Colonic mucosa (tissue), 4 donors: ENCODE measurements at regions not wholly inside any gene's neighbourhood (a gene's known extent, or its start where the extent isn't known, plus 50 kb on each side); places are given as distances from the start of the nearest gene placed in this dataset.
"Not testable (repeated sequence)": the region's sequence is repeated elsewhere in the genome, so short reads cannot be mapped to it uniquely, and the experiment has no call there.

Experiments
- DNase-seq: peaks from one replicate; pipeline ENCODE4 v3.0.0-alpha.2; 2020
- H3K27ac ChIP-seq: fragments of 200-600 bp; one replicate; pipeline ENCODE4 v1.8.0; 2021
- H3K27me3 ChIP-seq: fragments of 200-600 bp; one replicate; pipeline ENCODE4 v1.8.0; 2021
- H3K36me3 ChIP-seq: fragments of 200-600 bp; one replicate; pipeline ENCODE4 v1.8.0; 2021
- H3K4me1 ChIP-seq: fragments of 200-600 bp; one replicate; pipeline ENCODE4 v1.8.0; 2021; ENCODE audit warnings: mild to moderate bottlenecking
- H3K4me3 ChIP-seq: fragments of 200-600 bp; one replicate; pipeline ENCODE4 v1.8.0; 2021
- H3K9ac ChIP-seq, 2 donors: one replicate each; pipeline ENCODE4 v1.7.0; 2013; ENCODE audit warnings: control low read depth in 2 of 2, low read depth in 2 of 2, low read length in 2 of 2
- H3K9me3 ChIP-seq: fragments of 200-600 bp; one replicate; pipeline ENCODE4 v1.8.0; 2021
- CTCF ChIP-seq: fragments of 200-600 bp; IDR thresholded peaks from one replicate; pipeline ENCODE4 v1.8.0; 2022; ENCODE audit warnings: antibody characterized with exemption, mild to moderate bottlenecking
- intact Hi-C: fragments of 100-400 bp; cut with DNase I; formaldehyde crosslinking; loops from one replicate; pipeline ENCODE4 v1.14.1; 2022
- donor health status: healthy.
- donor health status: DM: no; HTN: no; CAD: no.
- donor health status: DM: no; HTN: no; CAD: no.

- TF ChIP-seq CTCF, result no peak
- no peak for DNase-seq
- no peaks in the 10 kb centered on the region for H3K36me3 ChIP-seq
- intact Hi-C loops, result no loop called here
- no peaks in the 10 kb centered on the region for H3K9me3 ChIP-seq
- no peak overlapping the region for H3K4me3 ChIP-seq
- H3K27ac ChIP-seq, result no peak overlapping the region
- no peak overlapping the region for H3K9ac ChIP-seq
- no peaks in the 10 kb centered on the region for H3K4me1 ChIP-seq
- H3K27me3 ChIP-seq, result no peaks in the 10 kb centered on the region
These were observed 1100.3 kb downstream of the TBL1XR1 start for GRCh38 chr3:176097027-176097426.

- H3K4me1 ChIP-seq, H3K9ac ChIP-seq, H3K27me3 ChIP-seq, H3K27ac ChIP-seq, intact Hi-C loops, H3K4me3 ChIP-seq, H3K36me3 ChIP-seq, DNase-seq, H3K9me3 ChIP-seq: not testable (repeated sequence)
These were observed 1103.4 kb downstream of the TBL1XR1 start for GRCh38 chr3:176093892-176094291.

- Histone ChIP-seq H3K4me3 (no peak overlapping the region), H3K36me3 (no peaks in the 10 kb centered on the region), H3K27me3 (no peaks in the 10 kb centered on the region), H3K4me1 (no peaks in the 10 kb centered on the region), H3K9ac (no peak overlapping the region), H3K9me3 (no peaks in the 10 kb centered on the region), H3K27ac (no peak overlapping the region)
- no peak for DNase-seq
- no peak for TF ChIP-seq CTCF
- intact Hi-C loops, result no loop called here
These were observed 1106.6 kb downstream of the TBL1XR1 start for GRCh38 chr3:176090727-176091126.

DNA sequence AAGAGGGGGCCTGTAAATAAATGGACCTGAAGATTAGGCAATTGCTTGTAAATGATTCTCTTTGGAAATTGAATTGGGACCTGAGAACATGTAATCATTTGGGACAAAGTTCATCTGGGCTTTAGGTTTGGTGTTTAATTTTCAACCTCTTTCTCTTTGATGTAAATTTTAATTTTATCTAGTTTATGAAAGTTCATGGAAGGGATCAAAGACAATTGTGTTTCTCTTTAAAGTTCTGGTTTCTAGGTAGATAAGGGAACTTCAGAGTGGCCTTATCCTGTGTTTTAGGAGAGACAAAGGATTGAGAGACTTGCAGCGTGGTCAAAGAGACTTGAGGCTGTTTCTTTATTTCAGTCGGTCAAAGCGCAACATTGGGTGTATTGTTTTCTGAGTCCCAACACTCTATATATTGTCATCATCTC lies 1108.3 kb downstream of the TBL1XR1 start:
- DNase-seq, result no peak
- intact Hi-C loops, result no loop called here

GRCh38 chr3:176087066-176087697 lies 1110.1 kb downstream of the TBL1XR1 start:
- Histone ChIP-seq H3K4me1 (no peaks in the 10 kb centered on the region), H3K9ac (no peak overlapping the region), H3K36me3 (no peaks in the 10 kb centered on the region), H3K9me3 (no peaks in the 10 kb centered on the region), H3K27ac (no peak overlapping the region), H3K4me3 (no peak overlapping the region), H3K27me3 (no peaks in the 10 kb centered on the region)
- intact Hi-C loops, result no loop called here
- no peak for DNase-seq
- no peak for TF ChIP-seq CTCF

More for the DNA sequence above, 1108.3 kb downstream of the TBL1XR1 start:
- Histone ChIP-seq H3K9me3 (no peaks in the 10 kb centered on the region), H3K27me3 (no peaks in the 10 kb centered on the region), H3K4me3 (no peak overlapping the region), H3K36me3 (no peaks in the 10 kb centered on the region), H3K4me1 (no peaks in the 10 kb centered on the region), H3K27ac (no peak overlapping the region), H3K9ac (no peak overlapping the region)
- no peak for TF ChIP-seq CTCF

DNA sequence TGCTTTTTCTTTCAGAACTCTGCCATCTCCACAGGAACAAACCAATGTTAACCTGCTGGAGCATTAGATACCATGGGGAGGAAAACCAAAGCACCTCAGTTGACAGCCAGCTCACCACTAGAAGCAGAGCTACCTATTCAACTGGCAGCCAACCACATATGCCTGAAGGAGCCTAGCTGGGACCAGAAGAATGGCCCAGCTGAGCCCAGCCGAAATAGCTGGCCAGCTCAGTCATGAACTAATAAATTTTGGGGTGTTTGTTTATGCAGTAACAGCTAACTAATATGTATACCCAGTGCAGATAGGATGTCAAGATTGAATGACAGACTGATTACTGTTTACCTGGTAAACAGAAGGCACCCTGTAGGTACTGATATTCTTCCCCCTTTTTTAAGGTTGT lies 1117.5 kb downstream of the TBL1XR1 start:
- Histone ChIP-seq H3K9ac (no peak overlapping the region), H3K27ac (no peak overlapping the region), H3K4me3 (no peak overlapping the region), H3K36me3 (no peaks in the 10 kb centered on the region), H3K4me1 (no peaks in the 10 kb centered on the region), H3K27me3 (no peaks in the 10 kb centered on the region), H3K9me3 (no peaks in the 10 kb centered on the region)
- TF ChIP-seq CTCF, result no peak
- intact Hi-C loops, result no loop called here
- DNase-seq, result no peak
